HepG2 (cell line): ENCODE measurements at regions not wholly inside any gene's neighbourhood (a gene's known extent, or its start where the extent isn't known, plus 50 kb on each side); places are given as distances from the start of the nearest gene placed in this dataset.

Experiments
- ARID2 ChIP-seq: sonication (generic); formaldehyde crosslinking; IDR thresholded peaks from 2 replicates; pipeline ENCODE4 v1.8.1; 2022; ENCODE audit warnings: mild to moderate bottlenecking, missing genetic modification reagents, borderline replicate concordance
- ATM ChIP-seq: fragments of 450-650 bp; IDR thresholded peaks from 2 replicates; pipeline ENCODE4 v1.7.1; 2017; ENCODE audit warnings: mild to moderate bottlenecking, borderline replicate concordance
- FOXA3 ChIP-seq: IDR thresholded peaks from 2 replicates; pipeline ENCODE4 v1.6.1; 2016; ENCODE audit warnings: missing genetic modification reagents, missing compliant biosample characterization
- FOXP4 ChIP-seq: sonication (generic); formaldehyde crosslinking; IDR thresholded peaks from 2 replicates; pipeline ENCODE4 v1.4.0; 2020; ENCODE audit warnings: missing genetic modification reagents
- HNF1B ChIP-seq: sonication (generic); formaldehyde crosslinking; IDR thresholded peaks from 2 replicates; pipeline ENCODE4 v1.5.1; 2020; ENCODE audit warnings: mild to moderate bottlenecking, moderate library complexity, missing genetic modification reagents
- HOXA5 ChIP-seq: sonication (generic); formaldehyde crosslinking; IDR thresholded peaks from 2 replicates; pipeline ENCODE4 v1.4.0; 2020; ENCODE audit warnings: missing genetic modification reagents
- MED8 ChIP-seq: sonication (generic); formaldehyde crosslinking; IDR thresholded peaks from 2 replicates; pipeline ENCODE4 v1.8.1; 2023; ENCODE audit warnings: mild to moderate bottlenecking, missing genetic modification reagents; ENCODE audit not compliant: insufficient replicate concordance
- MLXIP ChIP-seq: sonication (generic); formaldehyde crosslinking; IDR thresholded peaks from 2 replicates; pipeline ENCODE4 v1.9.0; 2021; ENCODE audit warnings: missing genetic modification reagents, borderline replicate concordance
- NR3C1 ChIP-seq: sonication (generic); formaldehyde crosslinking; IDR thresholded peaks from 2 replicates; pipeline ENCODE4 v1.4.0; 2020; ENCODE audit warnings: missing genetic modification reagents
- NRL ChIP-seq: sonication (generic); formaldehyde crosslinking; IDR thresholded peaks from 2 replicates; pipeline ENCODE4 v1.5.0; 2020; ENCODE audit warnings: missing genetic modification reagents, mild to moderate bottlenecking, moderate library complexity, borderline replicate concordance
- PTBP1 ChIP-seq: fragments of 200-400 bp; formaldehyde crosslinking; IDR thresholded peaks from 2 replicates; pipeline ENCODE4 v1.6.1; 2018; ENCODE audit warnings: low read length, low read depth; ENCODE audit not compliant: poor library complexity, severe bottlenecking
- SAP130 ChIP-seq: IDR thresholded peaks from 2 replicates; pipeline ENCODE4 v1.6.1; 2016; ENCODE audit warnings: low read depth
- SKI ChIP-seq: fragments of 450-650 bp; IDR thresholded peaks from one replicate; pipeline ENCODE4 v1.6.1; 2018; ENCODE audit warnings: mild to moderate bottlenecking; ENCODE audit not compliant: partially characterized antibody
- TCF7 ChIP-seq: sonication (generic); IDR thresholded peaks from 2 replicates; pipeline ENCODE4 v1.6.1; 2016; ENCODE audit warnings: antibody characterized with exemption, low read depth
- TERF1 ChIP-seq: sonication (generic); formaldehyde crosslinking; IDR thresholded peaks from 2 replicates; pipeline ENCODE4 v1.8.0; 2022; ENCODE audit warnings: mild to moderate bottlenecking, missing genetic modification reagents, moderate library complexity
- ZBTB46 ChIP-seq: sonication (generic); formaldehyde crosslinking; IDR thresholded peaks from 2 replicates; pipeline ENCODE4 v1.4.0; 2020; ENCODE audit warnings: mild to moderate bottlenecking, missing genetic modification reagents, borderline replicate concordance
- ZMYM3 ChIP-seq: sonication (generic); formaldehyde crosslinking; IDR thresholded peaks from 2 replicates; pipeline ENCODE4 v1.5.1; 2020; ENCODE audit warnings: mild to moderate bottlenecking, missing genetic modification reagents
- ZNF296 ChIP-seq: sonication (generic); formaldehyde crosslinking; conservative IDR thresholded peaks from 2 replicates; pipeline ENCODE4 v1.5.0; 2020; ENCODE audit warnings: mild to moderate bottlenecking, missing genetic modification reagents
- ZNF501 ChIP-seq: sonication (generic); formaldehyde crosslinking; IDR thresholded peaks from 2 replicates; pipeline ENCODE4 v1.5.1; 2020; ENCODE audit warnings: mild to moderate bottlenecking, moderate library complexity, missing genetic modification reagents
- ZNF747 ChIP-seq: sonication (generic); formaldehyde crosslinking; IDR thresholded peaks from 2 replicates; pipeline ENCODE4 v1.8.1; 2023; ENCODE audit warnings: missing genetic modification reagents, mild to moderate bottlenecking, borderline replicate concordance

GRCh38 chr13:89899302-89900103, 1448.0 kb upstream of the MIR17HG start (continued):
- no peak for TF ChIP-seq ZMYM3 (CRISPR knock-in tag)
- no peak for TF ChIP-seq MLXIP (CRISPR knock-in tag)
- TF ChIP-seq NR3C1: no peak
- TF ChIP-seq NRL (CRISPR knock-in tag): no peak
- no peak for TF ChIP-seq SAP130 (CRISPR knock-in tag)
- TF ChIP-seq HNF1B (CRISPR knock-in tag): no peak
- TF ChIP-seq FOXP4: peak; percentile 41
- no peak for TF ChIP-seq ZNF501
- TF ChIP-seq MED8 (CRISPR knock-in tag): no peak
- no peak for TF ChIP-seq HOXA5 (CRISPR knock-in tag)
- no peak for TF ChIP-seq ATM
- peak; percentile 76 for TF ChIP-seq TCF7
- TF ChIP-seq ZNF747: no peak
- TF ChIP-seq FOXA3 (CRISPR knock-in tag): peak; percentile 86
- TF ChIP-seq PTBP1: no peak
- no peak for TF ChIP-seq ZBTB46
- TF ChIP-seq SKI: no peak
- no peak for TF ChIP-seq ARID2 (CRISPR knock-in tag)
- TF ChIP-seq ZNF296 (CRISPR knock-in tag): no peak
- TF ChIP-seq TERF1 (CRISPR knock-in tag): no peak
